Stimulated activated CD8-positive, alpha-beta memory T cell treated with anti-CD3 and anti-CD28 coated beads, Interleukin-15, amount 100 ng/mL, for 48 hours (primary cell): ENCODE measurements at regions not wholly inside any gene's neighbourhood (a gene's known extent, or its start where the extent isn't known, plus 50 kb on each side); places are given as distances from the start of the nearest gene placed in this dataset.

Source experiments
- DNase-seq, 2 donors: peaks; one replicate each; pipeline ENCODE4 v3.0.0-alpha.2; 2020; ENCODE audit warnings: low read depth in 2 of 2

DNA sequence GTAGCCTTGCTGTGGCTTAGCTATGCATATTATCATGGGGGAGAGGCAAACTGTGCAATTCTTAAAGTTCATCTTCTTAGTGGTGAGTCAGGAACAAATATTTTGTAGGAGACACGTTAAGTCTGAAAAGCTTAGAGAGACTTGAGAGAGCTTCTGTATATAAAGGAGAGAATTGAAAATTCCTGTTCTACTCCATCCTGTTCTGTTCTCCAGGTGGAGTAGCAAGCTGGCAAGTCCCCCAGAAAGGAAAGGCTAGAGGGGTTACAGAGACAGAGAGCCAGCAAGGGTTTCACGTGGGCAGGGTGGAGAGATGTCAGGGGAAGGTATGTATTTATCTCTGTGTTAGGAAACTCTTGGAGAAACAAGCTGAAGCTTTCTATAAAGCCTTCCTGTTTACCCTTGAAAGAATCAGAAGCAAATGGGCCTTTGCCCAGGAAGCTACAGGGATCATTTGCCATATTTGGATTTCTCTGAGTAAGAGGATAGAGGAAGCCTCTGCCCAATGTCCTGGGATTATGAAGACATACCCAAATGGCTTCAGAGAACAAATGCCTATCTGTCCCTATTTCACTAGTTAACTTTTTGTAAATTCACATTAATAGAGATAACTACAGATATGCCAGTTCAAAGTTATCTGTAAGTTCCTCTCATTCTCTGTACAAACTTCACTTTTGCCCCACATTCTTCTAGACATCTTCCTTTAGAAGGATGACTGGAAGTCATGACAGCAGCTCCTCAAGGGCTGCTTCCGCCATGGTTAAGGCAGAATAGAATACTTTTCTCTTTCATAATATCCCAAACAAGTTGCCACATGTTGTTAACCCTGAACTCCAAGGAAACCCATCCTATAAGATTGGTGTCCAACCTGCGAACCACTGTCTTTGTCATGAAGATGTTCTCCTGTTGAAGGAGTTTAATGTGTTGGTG lies 126.7 kb upstream of the NEDD9 start:
- DNase-seq: no peak

DNA sequence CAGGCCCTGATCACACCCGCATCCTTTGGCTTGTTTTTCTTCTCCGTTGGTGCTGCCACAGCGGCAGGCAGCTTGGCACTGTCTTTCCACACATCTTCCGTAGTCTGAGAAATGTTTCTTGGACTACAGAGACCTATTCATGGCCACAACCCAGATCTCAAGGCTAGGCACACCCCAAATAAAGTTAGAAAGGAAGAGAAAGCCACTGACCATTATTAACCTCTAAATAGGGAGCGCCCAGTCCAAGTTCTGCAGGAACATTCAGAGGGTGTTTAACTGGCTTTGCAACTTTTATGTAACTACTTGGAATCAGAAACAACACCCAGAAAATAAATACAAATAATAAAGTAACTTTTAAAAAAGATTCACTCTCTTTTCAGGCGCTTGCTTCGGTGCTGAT lies 124.8 kb upstream of the NEDD9 start:
- DNase-seq: no peak

DNA sequence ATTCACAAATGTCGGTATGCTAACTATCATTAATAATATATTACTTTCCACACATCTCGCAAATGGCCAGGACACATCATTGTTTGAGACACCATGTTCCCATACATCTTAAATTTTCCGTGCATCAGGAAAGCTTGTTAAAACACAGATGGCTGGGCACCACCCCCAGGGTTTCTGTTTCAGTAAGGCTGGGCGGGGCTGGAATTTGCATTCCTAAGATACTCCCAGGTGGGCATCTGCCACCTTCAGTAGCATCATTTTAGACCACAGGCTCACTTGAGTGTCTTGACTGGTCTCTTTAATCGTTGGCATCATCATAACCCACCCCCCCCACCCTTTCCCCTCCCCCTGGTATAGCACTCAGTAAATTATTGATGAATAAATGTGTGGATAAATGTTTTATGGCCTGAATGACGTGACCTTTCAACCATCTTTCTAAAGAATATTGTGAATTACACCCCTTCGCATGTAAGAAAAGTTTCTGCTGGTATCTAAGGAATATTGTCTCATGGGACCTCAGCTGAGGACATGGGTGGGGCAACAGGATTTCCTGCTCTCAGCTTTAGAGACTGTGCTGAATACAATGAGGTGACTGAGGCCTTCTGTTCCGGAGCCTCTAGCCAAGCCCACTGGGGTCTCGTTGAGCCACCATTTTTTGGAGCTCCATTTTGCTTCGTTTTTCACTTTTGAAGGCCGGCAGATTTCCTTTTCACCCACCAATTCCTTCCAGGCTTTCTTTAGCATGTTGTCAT lies 124.1 kb upstream of the NEDD9 start:
- DNase-seq: no peak

DNA sequence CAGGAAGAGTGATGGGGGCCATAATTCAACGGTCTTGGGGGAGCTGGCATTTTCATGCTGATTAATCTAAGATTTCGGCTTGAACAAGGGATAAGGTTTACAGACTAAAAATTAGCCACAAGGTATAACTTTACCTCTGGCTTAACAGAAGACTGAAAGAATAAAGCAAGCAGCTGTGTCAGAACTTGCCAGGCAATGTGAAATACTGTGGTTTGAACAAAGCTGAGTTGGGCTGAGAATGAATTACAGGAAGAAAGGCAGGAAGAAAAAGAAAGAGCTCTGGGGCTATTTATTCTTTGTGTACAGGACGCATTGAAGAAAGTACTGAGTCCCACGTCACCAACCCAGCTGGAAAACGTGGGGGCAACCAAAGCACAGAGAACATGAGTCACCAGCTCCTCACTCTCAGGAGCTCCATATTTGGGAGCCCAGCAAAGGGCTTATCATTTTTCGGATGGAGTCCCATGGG lies 121.5 kb upstream of the NEDD9 start:
- peak; percentile 65 to 70 for DNase-seq

DNA sequence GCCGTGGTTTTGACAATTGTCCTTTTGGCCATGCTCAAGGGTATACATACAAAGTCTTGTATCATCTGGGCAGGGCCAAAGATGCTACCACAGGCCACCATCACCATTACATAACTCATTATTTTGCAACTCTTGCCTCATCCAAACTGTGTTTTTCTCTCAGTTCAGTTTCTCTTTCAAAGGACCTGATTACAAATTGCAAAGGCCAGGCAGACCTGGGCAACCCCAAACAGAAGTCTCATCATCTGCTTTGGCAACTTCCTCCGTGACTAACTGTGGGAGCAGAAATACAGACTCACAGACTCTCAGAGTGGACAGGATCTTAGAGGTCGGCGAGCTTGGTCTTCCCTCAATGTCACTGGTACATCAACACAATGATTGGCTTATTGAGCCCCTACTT lies 117.8 kb upstream of the NEDD9 start:
- no peak for DNase-seq

DNA sequence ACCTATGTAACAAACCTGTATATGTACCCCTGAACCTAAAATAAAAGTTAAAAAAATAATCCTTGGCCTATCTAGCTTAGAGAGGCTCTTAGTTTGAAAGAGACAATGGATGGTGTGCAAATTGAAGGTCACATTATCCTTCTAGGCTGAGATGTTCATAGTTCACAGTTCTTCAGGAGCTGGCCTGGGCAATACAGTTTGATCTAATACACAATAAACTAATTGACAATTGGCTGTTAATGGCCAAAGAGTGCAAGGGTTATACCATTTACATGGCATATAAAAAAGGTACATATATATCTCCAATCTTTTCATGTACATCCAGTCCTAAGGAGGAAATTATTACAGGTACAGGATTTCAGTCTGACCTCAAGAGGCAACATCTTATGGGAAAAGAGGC lies 117.4 kb upstream of the NEDD9 start:
- DNase-seq: no peak

DNA sequence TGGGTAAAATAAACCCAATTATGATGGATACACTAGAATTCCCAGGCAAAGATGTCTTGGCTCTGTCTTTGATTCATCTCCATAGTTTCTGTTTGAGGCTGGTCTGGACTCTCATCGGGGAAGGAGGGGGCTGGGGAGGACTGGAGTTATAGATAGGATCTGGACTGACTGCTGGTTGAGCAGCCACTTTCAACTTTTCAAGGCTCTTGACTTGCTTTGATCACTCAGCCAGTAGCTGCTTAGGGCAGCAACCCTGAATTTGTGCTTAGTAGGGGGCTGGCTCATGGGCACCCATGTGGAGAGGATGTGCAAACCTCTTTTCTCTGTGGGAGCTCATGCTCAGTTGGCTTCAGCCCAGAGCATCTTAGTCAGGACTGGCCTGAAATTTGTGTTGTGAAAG lies 114.0 kb upstream of the NEDD9 start:
- DNase-seq: no peak

DNA sequence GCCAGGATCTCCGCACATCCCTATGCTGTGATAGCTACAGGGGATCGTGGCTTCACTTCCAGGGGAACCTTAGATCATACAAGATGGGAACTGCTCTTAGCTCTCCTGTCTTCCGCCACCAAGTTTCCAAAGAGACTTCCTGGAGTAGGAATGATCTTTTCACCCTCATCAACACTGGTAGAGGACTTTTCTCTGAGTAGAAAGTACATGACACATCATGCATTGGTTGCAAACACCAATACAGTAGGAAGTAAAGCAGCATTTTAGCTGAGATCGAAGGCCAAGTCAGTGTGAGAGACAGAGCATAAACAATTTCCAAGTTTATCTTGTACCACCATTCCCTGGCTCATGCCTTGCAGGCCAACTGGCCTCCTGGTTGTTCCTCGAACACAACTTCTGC lies 113.1 kb upstream of the NEDD9 start:
- DNase-seq: no peak

DNA sequence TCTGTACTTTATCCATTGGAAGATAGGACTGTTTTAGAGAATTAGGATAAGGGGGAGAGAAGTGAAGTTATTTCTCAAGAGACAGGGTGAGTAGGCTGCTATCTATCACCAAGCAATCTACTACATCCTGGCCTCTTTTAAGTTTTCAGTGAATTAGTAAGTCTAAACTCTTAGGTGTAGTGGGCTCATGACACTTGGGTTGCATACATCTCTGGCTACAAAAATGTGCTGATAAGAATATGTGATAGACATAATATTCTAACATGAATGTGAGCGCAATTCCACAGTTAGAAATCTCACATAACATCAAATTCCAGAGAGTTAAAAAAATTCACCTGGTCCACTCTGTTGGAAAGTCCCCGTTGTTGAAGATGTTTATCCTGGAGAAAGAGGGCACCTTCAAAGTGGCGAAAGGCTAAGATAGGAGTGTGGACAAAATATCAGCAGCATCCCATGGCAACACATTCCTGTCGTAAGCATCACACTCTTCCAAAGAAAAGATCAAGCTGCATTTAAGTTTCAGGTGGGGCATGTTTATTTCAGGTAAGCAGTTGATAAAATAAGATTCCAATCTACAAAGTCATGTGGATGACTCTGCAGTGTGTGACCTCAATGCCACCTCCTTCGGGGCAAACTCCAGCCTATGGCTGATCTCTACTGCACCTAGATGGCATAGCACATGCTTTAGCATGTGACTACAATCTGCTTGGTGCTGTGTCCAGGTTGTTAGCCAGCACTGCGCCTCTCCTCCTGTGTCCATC lies 111.7 kb upstream of the NEDD9 start:
- no peak for DNase-seq

DNA sequence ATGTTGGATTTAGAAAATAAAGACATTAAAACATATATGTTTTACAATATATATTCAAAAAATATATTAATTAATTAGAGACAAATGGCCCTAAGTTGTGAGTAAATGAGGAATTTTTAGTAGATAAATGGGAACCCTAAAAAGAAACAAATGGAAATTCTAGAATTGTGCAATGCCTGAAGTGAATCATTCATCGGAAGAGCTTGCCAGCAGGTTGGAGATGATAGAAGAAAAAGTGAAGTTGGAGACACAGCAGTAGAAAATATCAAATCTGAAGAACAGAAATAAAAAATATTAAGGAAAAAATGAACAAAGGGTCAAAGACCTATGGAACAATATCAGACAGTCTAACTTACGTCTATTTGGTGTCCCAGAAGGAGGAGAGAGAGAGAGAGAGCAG lies 109.4 kb upstream of the NEDD9 start:
- no peak for DNase-seq

DNA sequence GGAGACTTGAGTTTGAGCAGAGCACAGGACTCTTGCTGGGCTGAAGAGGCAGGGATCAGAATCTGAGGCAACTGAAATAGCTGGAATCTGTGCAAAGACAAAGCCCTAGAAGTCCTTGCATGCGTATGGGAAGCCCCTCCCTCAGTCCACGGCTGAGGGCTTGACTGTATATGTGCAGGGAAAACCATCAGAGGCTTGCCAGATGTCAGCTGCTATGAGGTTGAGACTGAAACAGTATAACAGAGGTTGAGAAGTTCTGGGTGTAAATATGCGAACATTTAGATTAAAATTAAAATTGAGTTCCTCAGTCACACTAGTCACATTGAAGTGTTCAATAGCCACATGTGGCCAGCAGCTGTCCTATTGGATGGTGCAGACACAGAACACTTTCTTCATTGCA lies 108.8 kb upstream of the NEDD9 start:
- no peak for DNase-seq

DNA sequence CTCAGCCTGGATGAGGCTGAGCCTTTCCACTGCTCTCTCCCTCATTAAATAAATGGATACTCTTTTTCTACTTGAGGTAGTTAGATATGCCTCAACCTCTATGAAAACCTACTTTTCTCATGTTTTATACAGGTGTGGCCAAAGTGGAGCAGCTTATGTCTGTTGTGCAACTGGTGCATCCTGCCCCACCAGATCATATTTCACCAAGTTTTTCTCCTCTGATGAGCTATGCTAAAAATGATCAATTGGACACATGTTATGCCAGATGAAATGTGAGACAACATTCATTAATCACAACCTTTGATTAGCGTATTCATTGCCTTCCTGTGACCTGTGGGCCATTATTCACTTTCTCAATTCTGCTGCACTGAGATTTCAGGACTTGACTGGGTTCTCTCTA lies 106.9 kb upstream of the NEDD9 start:
- no peak for DNase-seq

DNA sequence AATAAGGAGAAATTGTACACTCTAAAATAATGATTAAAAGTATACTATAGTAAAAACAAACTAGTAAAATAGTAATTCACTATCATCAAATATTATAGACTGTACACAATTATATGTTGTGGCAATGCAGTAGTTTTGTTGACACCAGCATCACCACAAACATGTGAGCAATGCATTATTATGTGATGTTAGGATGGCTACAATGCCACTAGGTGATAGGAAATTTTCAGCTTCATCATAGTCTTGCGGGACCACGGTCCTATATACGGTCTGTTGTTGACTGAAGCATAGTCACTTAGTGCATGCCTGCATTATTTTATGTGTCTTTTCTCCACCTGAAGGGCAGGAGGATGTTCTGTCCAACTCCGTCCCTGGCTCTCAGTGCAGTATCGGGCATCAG lies 104.8 kb upstream of the NEDD9 start:
- no peak for DNase-seq

DNA sequence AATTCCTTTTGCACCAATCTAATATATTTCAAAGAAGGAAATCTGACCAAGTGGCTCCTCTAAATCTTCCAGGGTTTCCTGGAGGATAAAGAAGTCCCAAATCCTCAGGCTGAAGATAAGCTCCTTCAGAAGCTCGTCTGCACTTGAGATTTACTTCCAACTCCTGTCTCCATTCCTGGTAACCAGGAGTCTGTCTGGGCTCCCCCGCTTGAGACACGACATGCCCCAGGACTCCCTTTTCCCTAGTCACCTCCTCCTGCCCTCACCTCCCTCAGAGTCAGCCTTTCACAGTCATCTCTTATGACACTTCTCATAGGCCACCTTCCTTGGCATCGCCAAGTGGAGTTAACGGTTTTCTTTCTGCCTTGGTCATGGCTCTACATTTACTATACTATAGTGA lies 103.4 kb upstream of the NEDD9 start:
- no peak for DNase-seq

DNA sequence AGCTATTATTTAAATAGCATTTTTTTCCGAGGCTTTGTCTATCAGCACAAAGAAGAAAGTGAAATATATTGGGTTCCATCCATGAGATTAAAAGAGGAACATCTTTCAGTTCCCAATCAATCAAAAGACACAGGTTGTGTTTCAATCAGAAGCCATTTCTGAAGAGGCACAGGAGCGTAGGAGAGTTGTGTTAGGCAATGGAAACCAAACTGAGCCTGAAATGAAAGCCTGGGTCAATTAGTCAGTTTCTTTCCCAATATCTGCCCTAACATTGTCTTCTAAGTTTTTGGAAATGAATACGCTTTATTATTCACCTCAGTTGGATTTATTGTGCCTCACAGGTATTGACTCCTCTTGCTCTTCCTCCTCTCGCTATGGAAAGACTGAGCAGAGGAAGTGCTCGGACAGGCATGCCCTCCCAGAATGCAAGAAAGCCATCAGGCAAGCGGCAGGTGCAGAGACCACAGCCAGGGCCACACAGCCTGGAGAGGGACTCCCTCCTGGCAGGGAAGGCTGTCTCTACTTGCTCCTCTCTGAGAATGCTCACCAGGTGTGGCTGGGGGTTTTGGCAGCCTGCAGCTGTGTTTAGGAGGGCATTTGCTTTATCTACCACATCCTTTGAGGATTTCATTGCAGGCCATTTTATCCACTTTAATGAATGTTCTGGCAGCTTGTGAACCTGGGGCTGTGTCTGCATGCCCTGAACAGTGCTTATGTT lies 100.8 kb upstream of the NEDD9 start:
- no peak for DNase-seq

DNA sequence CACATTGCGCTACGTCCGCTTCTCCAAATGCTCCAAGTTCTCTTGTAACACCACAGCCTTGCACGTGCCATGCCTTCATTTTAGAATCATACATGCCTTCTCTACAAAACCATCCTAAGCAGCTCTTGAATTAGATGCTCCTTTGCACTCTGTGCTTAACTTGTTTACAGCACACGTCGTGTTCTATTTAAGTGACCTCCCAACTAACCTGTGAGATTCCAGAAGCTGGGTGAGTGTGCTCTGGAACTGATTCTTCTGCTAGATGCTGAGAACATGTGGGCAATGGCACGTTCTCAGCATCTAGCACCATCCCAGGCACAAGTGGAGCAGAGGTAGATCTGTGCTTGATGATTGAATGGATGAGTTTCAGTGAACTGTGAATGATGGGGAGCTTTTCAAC lies 100.0 kb upstream of the NEDD9 start:
- no peak for DNase-seq

DNA sequence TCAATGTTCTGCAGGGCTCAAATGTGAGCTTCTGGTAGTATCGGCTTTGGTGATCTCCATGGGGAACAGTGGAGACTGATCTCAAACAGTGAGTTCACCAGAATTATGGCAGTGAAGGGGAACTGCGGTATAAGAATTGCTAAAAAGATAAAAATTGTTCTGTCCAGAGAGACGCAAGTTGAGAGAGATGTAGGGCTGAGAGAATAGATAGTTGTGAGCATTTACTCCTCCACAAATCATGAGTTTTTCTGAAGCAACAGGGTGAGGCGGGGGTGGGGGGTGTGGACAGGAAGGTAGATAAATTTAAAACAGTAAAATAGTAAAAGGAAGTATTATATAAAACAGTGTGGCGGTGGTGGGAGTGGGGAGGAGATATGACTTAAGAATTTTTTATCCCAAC lies 98.6 kb upstream of the NEDD9 start:
- no peak for DNase-seq

DNA sequence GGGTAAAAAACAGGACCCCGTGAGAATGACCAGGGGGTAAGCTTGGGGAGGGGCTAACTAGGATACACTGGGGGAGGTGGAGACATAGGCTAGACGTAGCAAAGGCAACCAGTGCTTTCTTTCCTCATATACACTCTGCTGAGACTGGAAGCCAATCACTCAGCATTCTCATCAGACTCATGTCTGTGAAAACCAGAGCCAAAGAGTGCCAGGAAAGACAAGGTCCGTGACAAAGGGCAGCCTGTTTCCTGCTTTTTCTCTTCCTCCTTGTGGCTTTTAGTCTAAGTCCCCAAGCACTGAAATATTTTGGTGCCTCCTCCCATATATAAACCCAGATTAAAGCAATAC lies 97.9 kb upstream of the NEDD9 start:
- DNase-seq: no peak

DNA sequence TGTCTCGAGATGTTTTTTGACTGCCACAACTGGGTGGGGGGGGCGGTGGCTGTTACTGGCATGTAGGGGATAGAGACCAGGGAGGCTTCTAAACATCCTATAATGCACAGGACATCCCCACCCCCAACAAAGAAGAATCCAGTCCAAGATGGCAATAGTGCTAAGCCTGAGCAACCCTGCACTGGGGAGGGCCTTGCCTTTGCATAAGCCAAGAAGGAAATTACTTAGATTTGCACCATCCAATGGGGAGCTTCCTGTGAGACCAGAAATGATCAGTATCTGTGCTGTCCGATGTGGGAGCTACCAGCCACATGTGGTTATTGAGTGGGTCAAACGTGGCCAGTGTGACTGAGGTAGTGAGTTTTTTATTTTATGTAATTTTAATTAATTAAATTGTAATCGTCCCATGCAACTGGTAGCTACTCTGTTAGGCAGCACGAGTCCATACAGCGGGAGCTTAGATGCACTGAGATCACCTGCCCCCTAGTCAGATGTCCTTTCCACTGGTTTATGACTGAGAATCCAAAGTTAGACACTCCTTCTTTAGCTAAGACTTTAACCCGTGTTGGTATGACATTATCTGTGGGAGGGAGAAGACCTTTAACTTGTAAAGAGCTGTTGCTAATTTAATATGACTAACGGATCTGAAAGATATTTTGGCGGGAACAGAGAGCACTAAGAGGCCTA lies 97.4 kb upstream of the NEDD9 start:
- no peak for DNase-seq

DNA sequence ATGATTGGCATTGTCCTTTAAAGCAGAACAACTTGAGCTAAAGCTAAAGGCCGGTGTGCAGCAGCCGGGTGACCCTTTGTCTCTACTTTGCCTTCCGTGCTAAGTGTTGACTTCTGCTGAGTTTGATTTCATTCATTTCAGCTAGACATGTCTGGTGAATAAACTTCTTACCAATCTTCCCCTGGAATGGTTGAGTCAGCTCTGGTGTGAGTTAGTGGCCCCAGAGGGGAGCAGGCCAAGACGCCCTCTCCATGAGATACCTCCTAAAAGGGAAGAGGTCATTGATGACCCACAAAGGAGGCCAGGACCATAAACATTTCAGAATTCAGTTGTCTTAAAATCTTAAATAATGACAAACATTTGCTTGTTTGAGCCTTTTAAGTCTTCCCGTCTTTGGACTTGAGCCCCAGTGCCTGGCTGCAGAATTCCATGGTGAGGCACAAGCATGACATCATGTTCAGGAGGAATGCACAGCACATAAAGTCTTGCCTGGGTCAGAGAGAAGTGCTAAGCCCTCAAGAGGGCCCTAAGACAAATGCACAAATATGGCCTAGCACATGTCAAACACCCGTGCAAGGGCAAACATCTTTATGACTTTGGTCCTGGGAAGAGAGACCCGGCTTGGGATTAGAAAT lies 96.3 kb upstream of the NEDD9 start:
- DNase-seq: no peak

DNA sequence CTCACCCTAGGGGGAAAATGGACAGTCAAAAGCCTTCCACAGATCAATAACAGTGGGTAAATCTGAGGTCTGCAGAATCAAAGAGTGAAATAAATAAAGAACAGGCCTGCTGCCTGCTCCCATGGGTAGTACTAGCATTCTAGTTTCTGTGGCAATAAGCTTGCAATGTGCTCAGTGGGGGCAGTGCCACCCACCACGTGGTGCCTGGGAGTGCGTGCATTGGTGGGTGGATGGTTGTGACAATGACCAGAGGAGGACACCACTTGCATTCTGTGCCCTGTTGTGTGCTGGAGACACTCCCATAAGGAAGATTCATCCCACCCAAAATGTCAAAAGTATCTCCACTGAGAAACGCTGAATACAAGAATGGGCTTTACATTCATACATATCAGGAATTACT lies 95.5 kb upstream of the NEDD9 start:
- DNase-seq: no peak
